ENCODE measurements at regions not wholly inside any gene's neighbourhood (a gene's known extent, or its start where the extent isn't known, plus 50 kb on each side); places are given as distances from the start of the nearest gene placed in this dataset.

GRCh38 chr13:72462166-72462565, 265.3 kb downstream of the MZT1 start:
- Histone ChIP-seq H3K9me3 (no peaks in the 10 kb centered on the region), H3K27me3 (no peaks in the 10 kb centered on the region), H3K4me3 (no peak overlapping the region), H3K36me3 (no peaks in the 10 kb centered on the region), H3K27ac (peak overlapping the region in 3 of 4 donors; percentile 60 to 77 (median 73)), H3K4me1 (peaks cover 0 to 52% (median 25%) of the 10 kb centered on the region in 4 donors)
- no peak for DNase-seq
- TF ChIP-seq CTCF (IDR thresholded peaks at IDR 0.05) (no peak), POLR2AphosphoS5 (IDR thresholded peaks at IDR 0.05) (no peak), EP300 (IDR thresholded peaks at IDR 0.05) (no peak), POLR2A (IDR thresholded peaks at IDR 0.05) (no peak)
- intact Hi-C loops (cut with DNase I): no loop called here

- Histone ChIP-seq H3K4me1 (peaks cover 0 to 32% (median 18%) of the 10 kb centered on the region in 4 donors), H3K27ac (no peak overlapping the region), H3K36me3 (no peaks in the 10 kb centered on the region), H3K27me3 (no peaks in the 10 kb centered on the region), H3K4me3 (no peak overlapping the region), H3K9me3 (no peaks in the 10 kb centered on the region)
- DNase-seq: no peak
- TF ChIP-seq POLR2A (IDR thresholded peaks at IDR 0.05) (no peak), EP300 (IDR thresholded peaks at IDR 0.05) (no peak), POLR2AphosphoS5 (IDR thresholded peaks at IDR 0.05) (no peak), CTCF (IDR thresholded peaks at IDR 0.05) (no peak)
- intact Hi-C loops (cut with DNase I): no loop called here
- 4 to 27% methylated on average over 1 of the region's 1 CpG for WGBS, 2 donors
These were observed 268.7 kb downstream of the MZT1 start for GRCh38 chr13:72458701-72459100.

- 83 to 88% methylated on average over 1 of the region's 1 CpG for WGBS, 2 donors
- no peak overlapping the region for H3K4me3 ChIP-seq
- no peak for DNase-seq
- no peaks in the 10 kb centered on the region for H3K9me3 ChIP-seq
- H3K27ac ChIP-seq: no peak overlapping the region
- peaks cover 0 to 16% (median 5%) of the 10 kb centered on the region in 4 donors for H3K4me1 ChIP-seq
- no peaks in the 10 kb centered on the region for H3K36me3 ChIP-seq
- H3K27me3 ChIP-seq: no peaks in the 10 kb centered on the region
- no peak for TF ChIP-seq EP300 (IDR thresholded peaks at IDR 0.05)
- intact Hi-C loops (cut with DNase I): no loop called here
These were observed 270.3 kb downstream of the MZT1 start for GRCh38 chr13:72457151-72457550.

GRCh38 chr13:72456486-72456885, 270.9 kb downstream of the MZT1 start:
- Histone ChIP-seq H3K9me3 (no peaks in the 10 kb centered on the region), H3K4me3 (no peak overlapping the region), H3K4me1 (peaks cover 0 to 12% (median 2%) of the 10 kb centered on the region in 4 donors), H3K27me3 (no peaks in the 10 kb centered on the region), H3K27ac (no peak overlapping the region), H3K36me3 (no peaks in the 10 kb centered on the region)
- DNase-seq: no peak
- TF ChIP-seq CTCF (IDR thresholded peaks at IDR 0.05) (no peak), POLR2A (IDR thresholded peaks at IDR 0.05) (no peak), POLR2AphosphoS5 (IDR thresholded peaks at IDR 0.05) (no peak)
- 68 to 69% methylated on average over 2 of the region's 2 CpGs for WGBS, 2 donors
- intact Hi-C loops (cut with DNase I): no loop called here

- no peak for TF ChIP-seq POLR2AphosphoS5 (IDR thresholded peaks at IDR 0.05)
- TF ChIP-seq EP300 (IDR thresholded peaks at IDR 0.05): no peak
- no peak for TF ChIP-seq POLR2A (IDR thresholded peaks at IDR 0.05)
- no peak for TF ChIP-seq CTCF (IDR thresholded peaks at IDR 0.05)
- H3K9me3 ChIP-seq: peaks cover 0 to 4% (median 0%) of the 10 kb centered on the region in 4 donors
- H3K27ac ChIP-seq: no peak overlapping the region
- 95 to 96% methylated on average over 5 of the region's 5 CpGs for WGBS, 2 donors
- no peak overlapping the region for H3K4me3 ChIP-seq
- no peak for DNase-seq
- no peaks in the 10 kb centered on the region for H3K36me3 ChIP-seq
- H3K4me1 ChIP-seq: no peaks in the 10 kb centered on the region
- intact Hi-C loops (cut with DNase I): no loop called here
- no peaks in the 10 kb centered on the region for H3K27me3 ChIP-seq
These were observed 274.3 kb downstream of the MZT1 start for GRCh38 chr13:72453161-72453560.

Data from sigmoid colon (tissue), 6 donors.